Caco-2 (cell line): ENCODE measurements at regions not wholly inside any gene's neighbourhood (a gene's known extent, or its start where the extent isn't known, plus 50 kb on each side); places are given as distances from the start of the nearest gene placed in this dataset.

ENCODE experiments used
- BruUV-seq: library from RNA; stranded (reverse); fragments of 400-500 nt; replicated peaks from 2 replicates; lab custom pipeline; 2021; lab: Mats Ljungman, UMichigan
- CTCF ChIA-PET: fragments of 300-600 bp; sonication (Branson Sonifier 250); formaldehyde crosslinking; loops from one replicate; lab custom pipeline; 2022; ENCODE audit warnings: antibody characterized with exemption; lab: Charles Lee
- POLR2A ChIA-PET: fragments of 300-600 bp; sonication (Branson Sonifier 250); formaldehyde crosslinking; loops from one replicate; lab custom pipeline; 2022; ENCODE audit warnings: antibody characterized with exemption; lab: Charles Lee
- DNase-seq, 2 experiments: peaks; one replicate each; pipeline versions ENCODE4 v3.0.0 to v3.0.0-alpha.2; 2020 to 2022
- H3K27me3 ChIP-seq: replicated peaks from 2 replicates; pipeline ENCODE4 v1.6.0; 2011; ENCODE audit warnings: low read length; ENCODE audit not compliant: control insufficient read depth, insufficient read depth
- H3K36me3 ChIP-seq: 2 replicates; pipeline ENCODE4 v1.5.1; 2011; ENCODE audit warnings: low read length; ENCODE audit not compliant: control insufficient read depth, insufficient read depth
- H3K4me1 ChIP-seq: fragments of 250-450 bp; sonication (Bioruptor Pico); 2 replicates; pipeline ENCODE4 v1.5.1; 2020; ENCODE audit warnings: mild to moderate bottlenecking
- H3K4me3 ChIP-seq: 2 replicates; pipeline ENCODE4 v1.5.1; 2011; ENCODE audit warnings: low read depth, mild to moderate bottlenecking, control low read depth, low read length
- H3K9me3 ChIP-seq: fragments of 250-450 bp; sonication (Bioruptor Pico); 2 replicates; pipeline ENCODE4 v1.5.1; 2020; ENCODE audit warnings: mild to moderate bottlenecking, moderate library complexity
- H3K27ac Mint-ChIP-seq: one replicate; pipeline ENCODE4 v1.8.0; 2022; ENCODE audit warnings: mixed read lengths; ENCODE audit not compliant: unreplicated experiment
- H3K27me3 Mint-ChIP-seq: one replicate; pipeline ENCODE4 v1.8.0; 2022; ENCODE audit warnings: mixed read lengths; ENCODE audit not compliant: insufficient read depth, unreplicated experiment
- H3K36me3 Mint-ChIP-seq: one replicate; pipeline ENCODE4 v1.8.0; 2022; ENCODE audit warnings: mild to moderate bottlenecking, mixed read lengths; ENCODE audit not compliant: insufficient read depth, unreplicated experiment
- H3K4me1 Mint-ChIP-seq: one replicate; pipeline ENCODE4 v1.8.0; 2022; ENCODE audit warnings: low read depth, mixed read lengths; ENCODE audit not compliant: unreplicated experiment
- H3K4me3 Mint-ChIP-seq: one replicate; pipeline ENCODE4 v1.8.0; 2022; ENCODE audit warnings: mild to moderate bottlenecking, moderate library complexity, mixed read lengths; ENCODE audit not compliant: unreplicated experiment
- H3K9me3 Mint-ChIP-seq: one replicate; pipeline ENCODE4 v1.8.0; 2022; ENCODE audit warnings: mixed read lengths; ENCODE audit not compliant: unreplicated experiment
- intact Hi-C: fragments of 100-400 bp; cut with micrococcal nuclease; formaldehyde crosslinking; loops from one replicate; pipeline ENCODE4 v1.10.0; 2022; ENCODE audit not compliant: unreplicated experiment
- TF ChIP-seq, protein P1 (sequence below), 2 experiments: fragments of 200-600 bp in 1 of 2; IDR thresholded peaks; 1 replicate in 1 of 2; 2 replicates in 1 of 2; pipeline versions ENCODE4 v1.5.1 to v1.8.0; 2011 to 2022; ENCODE audit warnings: antibody characterized with exemption in 1 of 2, control low read depth in 1 of 2, inconsistent platforms in 1 of 2, low read depth in 1 of 2, low read length in 1 of 2, mild to moderate bottlenecking in 1 of 2, moderate library complexity in 1 of 2; ENCODE audit not compliant: insufficient read depth in 1 of 2, severe bottlenecking in 1 of 2, unreplicated experiment in 1 of 2

DNA sequence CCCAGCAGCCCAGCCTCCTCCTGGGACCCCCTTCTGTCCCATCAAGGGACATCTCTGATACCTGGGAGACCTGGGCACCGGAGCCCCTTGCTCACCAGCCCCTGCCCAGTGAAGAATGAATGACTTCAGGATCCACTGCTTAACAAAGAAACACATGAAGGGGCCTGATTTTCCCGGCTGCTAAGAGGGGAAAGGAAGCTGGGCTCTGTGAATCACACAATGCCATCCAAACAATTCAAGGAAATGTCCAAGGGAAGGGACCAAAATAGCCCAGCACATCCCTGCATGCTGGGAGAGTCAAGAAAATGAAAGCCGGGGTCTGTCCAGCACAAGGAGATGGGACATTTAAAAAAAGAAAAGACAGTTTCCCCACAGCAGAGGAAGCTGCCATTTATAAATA lies 128.7 kb upstream of the JCAD start:
- Histone ChIP-seq H3K27me3 (no peaks in the 10 kb centered on the region), H3K9me3 (no peaks in the 10 kb centered on the region), H3K36me3 (no peaks in the 10 kb centered on the region), H3K4me1 (peaks cover 52% of the 10 kb centered on the region), H3K4me3 (no peak overlapping the region)
- Mint-ChIP-seq H3K9me3 (no peaks in the 10 kb centered on the region), H3K4me1 (peaks cover 52% of the 10 kb centered on the region), H3K27ac (no peak overlapping the region), H3K27me3 (no peaks in the 10 kb centered on the region), H3K4me3 (no peak overlapping the region), H3K36me3 (no peaks in the 10 kb centered on the region)
- CTCF ChIA-PET: no interaction called here
- POLR2A ChIA-PET: no interaction called here
- TF ChIP-seq, protein P1, sequence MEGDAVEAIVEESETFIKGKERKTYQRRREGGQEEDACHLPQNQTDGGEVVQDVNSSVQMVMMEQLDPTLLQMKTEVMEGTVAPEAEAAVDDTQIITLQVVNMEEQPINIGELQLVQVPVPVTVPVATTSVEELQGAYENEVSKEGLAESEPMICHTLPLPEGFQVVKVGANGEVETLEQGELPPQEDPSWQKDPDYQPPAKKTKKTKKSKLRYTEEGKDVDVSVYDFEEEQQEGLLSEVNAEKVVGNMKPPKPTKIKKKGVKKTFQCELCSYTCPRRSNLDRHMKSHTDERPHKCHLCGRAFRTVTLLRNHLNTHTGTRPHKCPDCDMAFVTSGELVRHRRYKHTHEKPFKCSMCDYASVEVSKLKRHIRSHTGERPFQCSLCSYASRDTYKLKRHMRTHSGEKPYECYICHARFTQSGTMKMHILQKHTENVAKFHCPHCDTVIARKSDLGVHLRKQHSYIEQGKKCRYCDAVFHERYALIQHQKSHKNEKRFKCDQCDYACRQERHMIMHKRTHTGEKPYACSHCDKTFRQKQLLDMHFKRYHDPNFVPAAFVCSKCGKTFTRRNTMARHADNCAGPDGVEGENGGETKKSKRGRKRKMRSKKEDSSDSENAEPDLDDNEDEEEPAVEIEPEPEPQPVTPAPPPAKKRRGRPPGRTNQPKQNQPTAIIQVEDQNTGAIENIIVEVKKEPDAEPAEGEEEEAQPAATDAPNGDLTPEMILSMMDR (IDR thresholded peaks at IDR 0.05; ENCODE audit: insufficient read depth in 1 of 2, low read depth in 1 of 2, low read length in 1 of 2, severe bottlenecking in 1 of 2, unreplicated experiment in 1 of 2): no peak
- intact Hi-C loops: loop anchor here (5.0 to 10.0 kb wide), 2 partner anchors 54 to 193 kb away; no protein-coding TSS in a partner anchor
- no peak for DNase-seq
- BruUV-seq: no TSS peak

DNA sequence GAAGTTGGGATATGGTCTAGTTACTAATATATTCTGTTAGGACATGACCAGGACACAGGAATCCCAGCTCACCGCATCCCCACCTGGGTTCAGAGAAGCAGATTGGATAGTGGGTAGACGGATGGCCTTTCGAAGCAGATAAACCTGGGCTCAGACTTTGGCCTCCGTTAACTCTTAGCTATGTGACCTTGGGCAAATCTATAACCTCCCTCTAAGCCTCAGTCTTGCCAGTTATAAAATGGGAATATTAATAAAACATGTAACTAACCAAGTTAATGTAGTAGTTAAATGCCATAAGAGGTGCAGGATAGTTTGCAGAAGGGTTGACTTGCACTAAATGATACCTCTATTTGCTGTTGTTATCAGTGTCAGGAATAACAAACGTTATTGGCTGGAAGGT lies 127.6 kb upstream of the JCAD start:
- ChIA-PET CTCF (interaction anchor here (0.7 to 2.2 kb wide), 3 partner anchors 34 to 189 kb away, joined by 3 to 7 read pairs (median 4); no protein-coding TSS in a partner anchor), POLR2A (no interaction called here)
- Mint-ChIP-seq H3K9me3 (no peaks in the 10 kb centered on the region), H3K4me3 (no peak overlapping the region), H3K27me3 (no peaks in the 10 kb centered on the region), H3K4me1 (peaks cover 62% of the 10 kb centered on the region), H3K36me3 (no peaks in the 10 kb centered on the region), H3K27ac (peak overlapping the region; percentile 60)
- Histone ChIP-seq H3K4me3 (no peak overlapping the region), H3K4me1 (peaks cover 63% of the 10 kb centered on the region), H3K36me3 (no peaks in the 10 kb centered on the region), H3K27me3 (no peaks in the 10 kb centered on the region), H3K9me3 (no peaks in the 10 kb centered on the region)
- intact Hi-C loops: loop anchor here (5.0 to 10.0 kb wide), 2 partner anchors 55 to 192 kb away; no protein-coding TSS in a partner anchor
- no peak for DNase-seq
- TF ChIP-seq, protein P1 (IDR thresholded peaks at IDR 0.05; ENCODE audit: insufficient read depth in 1 of 2, low read depth in 1 of 2, low read length in 1 of 2, severe bottlenecking in 1 of 2, unreplicated experiment in 1 of 2): no peak
- BruUV-seq: no TSS peak

DNA sequence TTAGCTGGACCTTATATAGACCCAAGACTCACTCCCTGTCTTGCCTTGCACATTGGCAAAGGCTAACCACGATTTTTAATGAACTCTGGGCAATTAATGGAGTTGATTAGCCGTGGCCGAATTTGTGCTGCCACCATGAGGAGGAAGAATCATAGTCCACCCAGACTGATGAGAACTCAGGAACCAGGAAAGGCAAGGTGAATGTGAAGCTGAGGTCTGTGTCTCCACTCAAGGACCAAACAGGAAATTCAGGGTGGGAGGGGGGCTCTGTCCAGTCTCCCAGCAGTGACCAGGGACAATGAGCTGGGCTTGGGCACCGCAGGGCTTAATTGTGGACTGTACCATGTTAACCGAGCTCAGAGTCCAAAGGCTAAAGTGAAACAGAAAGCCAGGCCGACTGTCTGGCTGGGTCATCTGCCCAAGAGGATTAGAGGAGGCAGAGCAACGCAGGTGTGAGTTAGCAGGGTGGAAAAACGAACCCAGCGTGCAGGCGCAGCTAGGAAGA lies 127.0 kb upstream of the JCAD start:
- no peaks in the 10 kb centered on the region for H3K27me3 Mint-ChIP-seq
- H3K36me3 Mint-ChIP-seq: no peaks in the 10 kb centered on the region
- Histone ChIP-seq H3K9me3 (no peaks in the 10 kb centered on the region), H3K36me3 (no peaks in the 10 kb centered on the region), H3K4me1 (peaks cover 66% of the 10 kb centered on the region), H3K4me3 (no peak overlapping the region), H3K27me3 (no peaks in the 10 kb centered on the region)
- TF ChIP-seq, protein P1 (IDR thresholded peaks at IDR 0.05; ENCODE audit: insufficient read depth in 1 of 2, low read depth in 1 of 2, low read length in 1 of 2, severe bottlenecking in 1 of 2, unreplicated experiment in 1 of 2): no peak
- ChIA-PET POLR2A (no interaction called here), CTCF (interaction anchor here (0.7 to 2.2 kb wide), 3 partner anchors 34 to 188 kb away, joined by 3 to 7 read pairs (median 4); no protein-coding TSS in a partner anchor)
- intact Hi-C loops: loop anchor here (5.0 to 10.0 kb wide), 2 partner anchors 56 to 192 kb away; no protein-coding TSS in a partner anchor
- no TSS peak for BruUV-seq
- H3K27ac Mint-ChIP-seq: peak overlapping the region; percentile 60
- DNase-seq: peak; percentile 29 to 54
- H3K4me3 Mint-ChIP-seq: no peak overlapping the region
- H3K4me1 Mint-ChIP-seq: peaks cover 61% of the 10 kb centered on the region
- no peaks in the 10 kb centered on the region for H3K9me3 Mint-ChIP-seq
